ENCODE measurements at regions not wholly inside any gene's neighbourhood (a gene's known extent, or its start where the extent isn't known, plus 50 kb on each side); places are given as distances from the start of the nearest gene placed in this dataset.

- no peaks in the 10 kb centered on the region for H3K36me3 ChIP-seq (ENCODE audit: control insufficient read depth, insufficient read depth, low read length)
- ChIA-PET POLR2A (no interaction called here), CTCF (ENCODE audit: low intra/inter-chr PET ratio) (no interaction called here)
- no peaks in the 10 kb centered on the region for H3K9me1 ChIP-seq (ENCODE audit: control insufficient read depth, insufficient read depth, low read length)
- TF ChIP-seq ZNF609 (CRISPR knock-in tag; IDR thresholded peaks at IDR 0.05; ENCODE audit: borderline replicate concordance) (no peak), ZNF699 (CRISPR knock-in tag; IDR thresholded peaks at IDR 0.05; ENCODE audit: insufficient replicate concordance) (no peak), ZNF146 (CRISPR knock-in tag; IDR thresholded peaks at IDR 0.05; ENCODE audit: unreplicated experiment) (no peak), ETV6 (IDR thresholded peaks at IDR 0.05; ENCODE audit: borderline replicate concordance in 1 of 2, low read depth in 2 of 2, low read length in 1 of 2) (no peak), ETV6 (CRISPR knock-in tag; IDR thresholded peaks at IDR 0.05; ENCODE audit: borderline replicate concordance) (no peak), E2F5 (CRISPR knock-in tag; IDR thresholded peaks at IDR 0.05) (no peak)
- no peaks in the 10 kb centered on the region for H4K20me1 ChIP-seq (replicated peaks; ENCODE audit: control insufficient read depth, insufficient read depth, low read length)
- H3K9me3 ChIP-seq (replicated peaks; ENCODE audit: control insufficient read depth, insufficient read depth, low read depth, low read length) = no peaks in the 10 kb centered on the region
- FAIRE-seq (no peak), ATAC-seq (no peak), DNase-seq (ENCODE audit: extremely low read depth in 1 of 4, low spot score in 3 of 4) (no peak)
- no peak overlapping the region for H3K27ac ChIP-seq (ENCODE audit: extremely low read depth, low read depth, low read length)
- no peaks in the 10 kb centered on the region for H3K4me1 ChIP-seq (replicated peaks in 1 of 2; ENCODE audit: control insufficient read depth in 2 of 2, insufficient read depth in 2 of 2, low read length in 2 of 2)
- no peak overlapping the region for H3K4me2 ChIP-seq (ENCODE audit: insufficient read depth, low read length)
- H3K4me3 ChIP-seq = no peak overlapping the region
- no peaks in the 10 kb centered on the region for H3K27me3 ChIP-seq (ENCODE audit: control insufficient read depth in 2 of 2, insufficient read depth in 2 of 2, low read length in 2 of 2)
- in situ Hi-C loops (cut with MboI) = no loop called here
- intact Hi-C loops (cut with micrococcal nuclease) = no loop called here
- BruUV-seq (replicated peaks) = no TSS peak
- no peak overlapping the region for H2AFZ ChIP-seq (ENCODE audit: low read depth, low read length)
- H3K9ac ChIP-seq (ENCODE audit: insufficient read depth in 1 of 2, low read depth in 2 of 2, low read length in 2 of 2) = no peak overlapping the region
- H3K79me2 ChIP-seq (ENCODE audit: control insufficient read depth, insufficient read depth, low read length) = no peaks in the 10 kb centered on the region
- WGBS (ENCODE audit: insufficient coverage, low coverage, missing lambda C conversion rate) = 0% methylated on average over 1 of the region's 1 CpG
Observed at GRCh38 chr4:171710743-171711142, 102.5 kb upstream of the GALNTL6 start.

All from K562 (cell line).